HG02938 (cell line): ENCODE measurements at regions not wholly inside any gene's neighbourhood (a gene's known extent, or its start where the extent isn't known, plus 50 kb on each side); places are given as distances from the start of the nearest gene placed in this dataset.

ENCODE experiments used
- ATAC-seq: cut with Tn5 transposase; IDR thresholded peaks from one replicate; pipeline ENCODE4 v1.9.1; 2021; ENCODE audit warnings: mild to moderate bottlenecking, moderate library complexity; ENCODE audit not compliant: unreplicated experiment

DNA sequence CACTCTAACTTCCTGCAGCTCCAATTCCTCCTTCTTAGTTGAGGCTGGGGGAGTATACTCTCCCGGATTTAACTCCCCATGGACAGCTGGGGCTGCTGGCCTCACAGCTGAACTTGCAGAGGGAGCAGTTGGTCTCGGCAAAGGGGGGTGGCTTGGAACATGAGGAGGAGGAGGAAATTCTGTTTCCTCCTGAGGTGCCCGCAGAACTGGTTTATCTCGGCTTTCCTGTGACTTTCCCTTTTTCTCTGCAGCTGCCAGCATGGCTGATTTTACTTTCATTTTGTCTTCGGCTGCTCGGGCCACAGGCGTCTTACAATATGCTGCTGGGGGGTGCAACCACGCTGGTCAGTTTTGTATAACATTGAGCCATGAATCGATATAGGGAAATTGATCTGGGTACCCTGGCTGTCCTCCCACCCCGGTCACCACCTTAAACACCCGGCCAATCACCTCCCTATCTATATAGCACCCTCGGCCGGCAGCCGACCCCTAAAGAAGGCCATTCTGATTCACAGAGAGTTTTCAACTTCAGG is 1317.6 kb downstream of the TMEM121 start:
- ATAC-seq, result no peak

DNA sequence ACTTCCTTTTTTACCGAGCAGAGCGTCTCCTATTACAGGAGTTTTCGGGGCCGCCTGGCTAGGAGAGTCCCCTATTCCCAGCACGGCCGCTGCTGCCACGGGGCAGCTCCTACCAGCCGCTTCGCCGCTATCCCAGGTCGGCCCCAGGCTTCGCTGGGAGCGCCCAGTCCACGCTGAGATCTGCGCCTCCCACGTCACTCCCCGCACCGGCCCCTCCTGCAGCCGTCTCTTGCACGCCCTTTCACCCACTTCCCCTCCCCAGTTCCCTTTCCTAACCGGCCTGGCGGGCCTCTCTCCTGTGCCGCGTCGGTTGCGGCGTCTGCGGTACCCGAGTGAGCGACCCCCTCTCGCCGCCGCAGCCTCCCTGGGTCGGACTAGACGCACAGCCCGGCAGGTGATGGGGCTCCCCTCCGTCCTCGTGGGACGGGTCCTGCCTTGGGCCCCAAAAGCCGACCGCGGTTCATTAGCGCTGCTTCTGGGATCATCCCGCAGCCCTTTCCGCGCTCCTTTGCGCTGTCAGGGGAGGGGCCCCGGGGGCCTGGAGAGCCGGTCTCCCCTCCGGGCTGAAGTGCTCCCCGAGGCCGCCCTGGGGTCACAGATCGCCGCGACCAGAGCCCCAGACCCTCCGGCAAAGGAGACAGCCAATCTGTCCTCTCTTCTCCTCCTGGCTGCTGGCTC is 1318.4 kb downstream of the TMEM121 start:
- ATAC-seq, result no peak

DNA sequence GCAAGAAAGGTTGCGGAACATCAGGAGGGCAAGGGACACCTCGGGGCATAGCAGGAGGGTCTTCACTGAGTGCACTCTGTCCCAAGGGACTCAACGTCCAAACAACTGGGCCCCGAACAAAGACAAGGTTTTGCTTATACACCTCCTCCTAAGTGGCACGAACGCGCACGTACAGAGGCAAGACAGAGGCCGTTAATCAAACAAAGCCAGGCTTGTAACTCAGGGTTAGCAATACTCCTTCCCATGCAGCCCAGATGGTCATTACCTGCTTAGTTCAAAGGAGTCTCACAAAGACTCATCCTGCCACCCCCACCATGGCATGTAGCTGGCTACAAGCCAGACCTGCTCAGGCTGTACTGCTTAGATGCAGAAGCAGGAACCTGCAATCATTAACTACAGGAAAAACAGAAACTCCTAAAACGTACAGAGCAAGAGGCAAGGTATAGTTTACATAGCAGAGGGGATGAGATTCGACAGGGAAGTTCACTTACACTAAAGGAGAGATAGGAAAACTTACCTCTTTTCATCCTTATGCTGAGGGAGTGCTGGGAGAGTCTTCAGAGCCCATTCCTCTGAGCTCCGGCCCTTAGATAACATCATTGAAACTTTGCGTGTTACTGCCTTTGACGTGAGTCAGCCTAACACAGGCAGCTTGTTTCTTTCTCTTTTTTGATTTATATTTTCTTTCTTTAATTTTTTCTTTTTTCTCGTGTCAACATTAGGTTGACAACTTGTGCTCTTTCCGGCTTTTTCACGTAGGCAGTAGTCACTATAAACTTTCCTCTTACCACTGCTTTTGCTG is 1319.1 kb downstream of the TMEM121 start:
- no peak for ATAC-seq

DNA sequence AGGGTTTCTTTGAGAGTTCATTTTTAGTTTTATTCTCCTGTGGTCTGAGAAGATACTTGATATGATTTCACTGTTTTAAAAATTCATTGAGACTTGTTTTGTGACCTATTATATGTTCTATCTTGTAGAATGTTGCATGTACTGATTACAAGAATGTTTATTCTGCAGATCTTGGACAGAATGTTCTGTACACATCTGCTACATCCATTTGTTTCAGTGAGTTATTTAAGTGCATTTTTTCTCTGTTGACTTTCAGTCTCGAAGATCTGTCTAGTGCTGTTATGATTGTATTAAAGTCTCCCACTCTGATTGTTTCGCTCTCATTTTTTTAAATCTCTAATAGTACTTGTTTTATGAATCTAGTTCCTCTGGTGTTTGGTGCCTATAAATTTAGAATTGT is 1319.8 kb downstream of the TMEM121 start:
- no peak for ATAC-seq

DNA sequence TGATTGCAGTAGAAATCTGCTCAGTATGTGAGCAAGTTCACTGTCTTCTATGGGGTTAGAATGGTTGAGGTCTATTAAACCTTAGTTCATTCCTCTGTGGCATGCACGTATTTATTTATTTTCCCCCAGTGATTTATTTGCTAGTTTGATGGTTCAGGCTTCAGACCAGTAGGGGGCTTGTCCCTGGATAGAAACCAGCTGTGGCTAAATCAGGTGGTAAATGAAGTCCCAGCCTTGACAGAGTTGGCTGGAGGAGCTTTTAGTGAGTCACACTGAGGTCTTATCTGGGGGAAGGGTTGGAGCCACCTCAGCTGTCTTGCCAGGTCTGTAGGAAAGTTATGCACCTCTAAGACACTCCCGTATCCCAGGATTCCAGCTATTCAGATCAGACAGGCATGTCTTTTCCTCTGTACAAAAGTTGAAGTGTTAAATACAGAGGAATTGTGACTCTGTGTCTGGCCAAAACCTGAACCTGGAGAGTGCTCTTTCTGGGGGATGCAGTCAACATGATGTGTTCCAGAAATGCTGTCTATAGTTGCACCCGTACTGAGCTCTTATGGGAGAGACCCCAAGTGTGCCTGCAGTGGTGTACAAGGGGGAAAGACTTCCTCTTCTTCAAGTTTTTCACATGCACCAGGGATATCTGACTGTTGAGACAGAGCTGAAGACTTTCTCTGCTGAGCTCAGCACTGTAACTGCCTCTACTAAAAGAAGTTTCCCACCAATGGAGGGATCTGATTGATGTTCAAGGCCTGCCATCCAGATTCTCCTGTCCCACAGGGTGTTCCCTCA is 1322.1 kb downstream of the TMEM121 start:
- ATAC-seq, result no peak

DNA sequence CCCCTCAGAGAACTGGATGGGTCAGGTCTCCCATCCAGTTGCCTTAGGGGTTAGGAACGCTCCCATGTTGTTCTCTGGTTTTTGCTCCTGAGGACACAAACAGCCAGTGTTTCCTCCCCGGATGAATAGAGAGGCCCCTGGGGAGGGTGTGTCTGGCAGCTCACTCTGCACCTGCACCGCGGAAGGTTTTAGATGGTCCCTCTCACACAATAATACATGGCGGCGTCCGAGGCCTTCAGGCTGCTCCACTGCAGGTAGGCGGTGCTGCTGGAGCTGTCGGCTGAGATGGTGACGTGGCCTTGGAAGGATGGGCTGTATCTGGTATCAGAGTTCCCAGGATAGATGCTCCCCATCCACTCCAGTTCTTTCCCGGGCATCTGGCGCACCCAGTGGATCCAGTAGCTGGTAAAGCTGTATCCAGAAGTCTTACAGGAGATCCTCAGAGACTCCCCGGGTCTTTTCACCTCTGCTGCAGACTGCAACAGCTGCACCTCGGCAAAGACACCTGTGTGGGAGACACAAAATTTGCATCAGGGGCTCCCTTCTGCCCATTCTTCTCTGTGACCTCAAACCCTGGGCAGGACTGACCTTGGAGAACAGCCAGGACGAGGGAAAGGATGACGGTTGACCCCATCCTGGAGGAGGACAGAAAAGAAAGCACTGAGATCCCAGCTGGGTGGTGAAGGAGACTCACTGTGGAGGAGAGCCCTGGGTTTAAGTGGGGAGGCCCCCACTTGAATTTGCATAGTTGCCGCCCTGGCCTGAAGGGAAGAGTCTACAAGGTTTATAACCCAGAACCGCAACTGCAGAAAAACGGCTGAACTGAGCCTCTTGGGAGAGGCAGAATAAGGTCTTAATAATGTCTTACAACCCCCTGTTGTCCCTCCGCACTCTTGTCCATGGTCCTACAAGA is 1324.8 kb downstream of the TMEM121 start:
- peak; percentile 41 for ATAC-seq

DNA sequence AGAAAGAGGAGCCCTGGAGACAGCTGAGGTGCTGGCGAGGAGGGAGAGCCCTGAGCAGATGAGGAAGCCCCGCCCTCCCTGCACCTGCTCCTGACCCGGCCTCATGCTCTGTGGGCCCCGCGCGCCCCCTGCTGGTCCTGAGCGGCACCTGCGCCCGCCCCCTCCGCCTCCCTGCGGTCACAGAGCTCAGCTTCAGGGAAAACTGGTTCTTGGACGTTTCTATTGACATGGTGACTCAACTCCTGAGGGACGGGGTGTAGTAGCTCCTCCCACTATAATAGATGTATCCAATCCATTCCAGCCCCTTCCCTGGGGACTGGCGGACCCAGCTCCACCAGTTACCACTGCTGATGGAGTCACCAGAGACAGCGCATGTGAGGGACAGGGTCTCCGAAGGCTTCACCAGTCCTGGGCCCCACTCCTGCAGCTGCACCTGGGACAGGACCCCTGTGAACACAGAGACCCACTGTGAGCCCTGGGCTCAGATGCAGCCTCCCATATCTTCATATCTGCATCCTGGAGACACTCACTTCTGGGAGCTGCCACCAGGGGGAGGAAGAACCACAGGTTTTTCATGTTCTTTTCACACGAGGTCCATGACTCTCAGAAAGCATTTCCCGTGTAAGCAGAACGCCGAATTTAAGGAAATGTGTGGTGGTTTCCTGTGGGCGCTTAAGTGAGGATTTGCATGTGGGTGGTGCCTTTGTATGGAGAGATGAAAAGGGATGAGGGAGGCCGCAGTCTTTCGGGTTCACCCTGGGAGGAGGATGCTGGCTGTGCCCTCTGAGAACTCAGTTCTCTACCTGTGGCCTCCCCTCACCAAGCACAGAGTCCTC is 1346.4 kb downstream of the TMEM121 start:
- ATAC-seq, result no peak

DNA sequence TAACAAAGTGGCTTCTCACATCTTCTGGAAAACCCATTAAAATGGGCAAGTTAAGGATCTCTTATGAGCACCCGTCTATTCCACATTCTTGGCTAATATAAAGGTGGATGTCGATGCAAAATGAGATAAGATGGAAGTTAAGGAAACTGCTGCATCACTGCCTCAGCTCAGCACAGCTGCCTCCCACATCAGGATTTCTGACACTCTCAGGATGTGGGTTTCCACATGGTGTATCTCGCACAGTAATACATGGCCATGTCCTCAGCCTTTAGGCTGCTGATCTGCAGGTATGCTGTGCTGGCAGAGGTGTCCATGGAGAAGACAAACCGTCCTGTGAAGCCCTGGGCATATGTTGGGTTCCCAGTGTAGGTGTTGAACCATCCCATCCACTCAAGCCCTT is 1348.0 kb downstream of the TMEM121 start:
- no peak for ATAC-seq

DNA sequence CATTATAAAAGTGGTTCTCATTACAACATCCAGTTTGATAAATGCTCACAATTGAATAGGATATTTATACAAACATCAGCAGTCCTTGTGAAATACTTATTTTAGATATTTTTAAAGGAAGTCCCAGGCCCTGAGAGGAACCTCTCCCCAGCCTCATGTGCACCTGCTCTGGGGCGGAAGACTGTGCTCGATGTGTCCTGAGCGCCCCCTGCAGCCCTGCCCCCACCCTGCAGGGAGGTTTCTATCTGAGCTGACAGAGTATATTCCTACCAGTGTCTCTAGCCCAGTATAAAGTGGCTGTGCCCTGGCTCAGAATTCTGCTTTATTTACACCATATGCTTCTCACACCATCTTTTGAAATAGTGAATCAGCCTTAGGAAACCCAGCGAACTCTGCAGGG is 1349.1 kb downstream of the TMEM121 start:
- no peak for ATAC-seq

DNA sequence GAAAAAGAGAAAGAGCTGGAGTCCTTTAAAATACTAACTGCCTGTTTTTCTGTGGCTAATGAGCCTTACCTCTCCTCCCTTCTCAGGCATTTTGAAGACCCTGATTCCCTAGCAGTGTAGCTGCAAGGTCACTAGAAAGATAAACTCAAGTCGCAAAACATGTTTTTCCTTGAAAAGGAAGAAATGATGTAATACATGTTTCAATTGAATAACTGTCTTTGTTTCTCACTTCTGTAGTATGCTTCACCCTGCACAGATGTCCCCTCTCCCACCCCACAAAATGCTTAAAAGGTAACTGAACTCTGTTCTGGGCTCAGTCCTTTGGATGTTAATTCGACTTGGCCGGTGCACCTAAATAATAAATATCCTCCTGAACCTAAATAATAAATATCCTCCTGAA is 1350.3 kb downstream of the TMEM121 start:
- ATAC-seq, result no peak

DNA sequence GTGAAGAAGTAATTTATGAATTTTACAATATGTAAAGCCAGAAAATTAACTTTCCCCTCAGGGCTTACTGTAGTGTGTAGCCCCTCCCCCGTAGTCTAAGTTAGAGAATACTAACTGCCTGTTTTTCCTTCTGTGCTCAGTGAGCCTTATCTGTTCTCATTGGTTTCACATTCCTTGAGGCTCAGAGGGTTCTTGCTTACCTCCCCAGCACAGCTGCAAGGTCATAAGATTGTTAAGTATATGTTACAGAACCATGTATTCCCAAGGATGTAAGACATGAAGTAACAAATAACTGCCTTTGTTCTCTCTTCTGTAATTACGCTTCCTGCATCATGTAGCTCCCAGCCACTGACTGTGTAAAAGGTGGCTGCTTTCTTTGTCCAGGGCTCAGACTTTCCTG is 1351.1 kb downstream of the TMEM121 start:
- ATAC-seq, result no peak

DNA sequence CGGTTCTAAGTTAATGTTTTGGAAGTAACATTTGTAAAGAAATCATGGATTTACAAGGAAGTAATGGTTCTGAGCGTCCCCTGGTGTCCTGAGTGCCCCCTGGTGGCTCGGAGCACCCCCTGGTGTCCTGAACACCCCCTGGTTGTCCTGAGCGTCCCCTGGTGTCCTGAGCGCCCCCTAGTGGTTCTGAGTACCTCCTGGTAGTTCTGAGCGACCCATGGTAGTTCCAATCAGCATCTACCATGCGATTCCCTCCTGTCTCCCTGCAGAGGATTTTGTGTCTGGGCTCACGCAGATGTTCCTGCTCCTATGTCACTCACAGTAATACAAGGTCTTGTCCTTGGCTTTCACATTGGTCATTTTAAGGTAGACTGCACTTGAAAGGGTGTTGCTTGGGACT is 1352.9 kb downstream of the TMEM121 start:
- no peak for ATAC-seq

DNA sequence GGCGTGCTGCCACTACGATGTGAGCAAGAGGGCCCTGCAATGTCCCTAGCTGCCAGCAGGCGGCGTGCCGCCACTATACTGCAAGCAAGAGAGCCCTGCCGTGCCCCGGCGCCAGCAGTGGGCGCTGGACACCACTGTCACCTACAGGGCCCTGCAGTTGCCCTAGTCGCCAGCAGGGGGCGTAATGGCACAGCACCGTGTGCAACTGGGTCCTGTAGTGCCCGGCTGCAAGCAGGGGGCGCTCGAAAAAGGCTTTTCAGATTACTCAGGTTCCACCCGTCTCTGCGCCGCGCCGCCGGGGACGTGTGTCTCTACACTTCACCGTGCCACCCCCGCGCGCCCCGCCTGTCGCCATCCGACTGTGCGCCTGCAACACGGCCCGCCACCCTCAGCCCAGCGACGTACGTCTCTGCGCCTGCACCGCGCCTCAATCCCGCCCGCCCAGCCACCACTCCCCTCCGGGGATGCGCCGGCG is 1356.9 kb downstream of the TMEM121 start:
- ATAC-seq, result no peak
